ENCODE measurements at regions not wholly inside any gene's neighbourhood (a gene's known extent, or its start where the extent isn't known, plus 50 kb on each side); places are given as distances from the start of the nearest gene placed in this dataset.

DNA sequence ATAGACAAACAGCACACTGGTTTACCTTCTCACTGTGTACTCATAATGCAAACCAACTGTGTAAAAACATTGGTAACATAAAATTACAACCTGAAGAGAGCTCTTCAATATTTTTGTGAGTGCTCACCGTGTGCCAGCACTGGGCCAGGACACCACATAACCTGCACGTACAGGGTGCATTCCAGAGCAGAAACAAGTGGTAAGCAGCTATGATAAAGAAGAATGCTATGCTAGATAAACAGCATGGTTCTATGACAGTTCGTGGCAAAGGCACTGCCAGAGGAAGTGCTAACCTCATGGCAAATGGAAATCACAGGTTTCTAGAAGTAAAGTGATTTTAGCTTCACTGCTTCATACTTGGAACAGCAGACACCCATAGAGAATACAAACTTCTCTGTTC lies 343.5 kb downstream of the MTX2 start:
- peak; percentile 3 for DNase-seq (ENCODE audit: low read depth)

DNA sequence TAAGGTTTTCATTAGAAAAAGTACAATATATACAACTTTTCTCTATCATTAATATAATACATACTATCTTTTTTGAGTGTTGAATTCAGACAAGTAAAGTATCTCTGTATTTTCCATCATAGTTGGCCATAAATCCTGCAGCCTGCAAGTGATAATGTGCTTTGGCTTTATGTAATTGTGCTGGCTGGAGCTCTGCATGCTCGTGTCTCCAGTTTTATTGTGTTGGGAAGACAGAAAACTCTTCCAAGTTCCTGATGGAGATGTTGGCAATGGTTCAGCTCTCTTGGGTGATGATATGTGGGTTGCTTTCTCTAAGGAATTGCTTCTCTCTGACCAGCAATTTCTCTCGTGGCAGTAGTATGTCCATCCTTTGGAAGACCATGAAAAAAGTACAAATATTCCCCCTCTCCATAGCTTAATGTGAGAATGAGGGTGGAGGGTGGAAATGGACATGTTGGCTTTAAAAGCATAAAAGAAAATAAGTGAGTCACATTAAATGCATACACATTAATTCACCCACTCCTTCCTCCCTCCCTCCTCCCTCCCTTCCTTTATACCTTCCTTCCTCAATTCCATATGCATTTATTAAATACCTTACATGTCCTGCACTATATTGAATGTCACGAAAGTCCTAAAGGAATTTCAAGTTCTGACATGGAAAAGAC lies 344.2 kb downstream of the MTX2 start:
- DNase-seq (ENCODE audit: low read depth) = no peak

GRCh38 chr2:176614049-176614448 lies 344.8 kb downstream of the MTX2 start:
- no peak for DNase-seq (ENCODE audit: low read depth)

GRCh38 chr2:176614930-176615329 lies 345.7 kb downstream of the MTX2 start:
- no peak for DNase-seq (ENCODE audit: low read depth)

GRCh38 chr2:176619504-176619903 lies 350.3 kb downstream of the MTX2 start:
- no peak for DNase-seq (ENCODE audit: low read depth)

DNA sequence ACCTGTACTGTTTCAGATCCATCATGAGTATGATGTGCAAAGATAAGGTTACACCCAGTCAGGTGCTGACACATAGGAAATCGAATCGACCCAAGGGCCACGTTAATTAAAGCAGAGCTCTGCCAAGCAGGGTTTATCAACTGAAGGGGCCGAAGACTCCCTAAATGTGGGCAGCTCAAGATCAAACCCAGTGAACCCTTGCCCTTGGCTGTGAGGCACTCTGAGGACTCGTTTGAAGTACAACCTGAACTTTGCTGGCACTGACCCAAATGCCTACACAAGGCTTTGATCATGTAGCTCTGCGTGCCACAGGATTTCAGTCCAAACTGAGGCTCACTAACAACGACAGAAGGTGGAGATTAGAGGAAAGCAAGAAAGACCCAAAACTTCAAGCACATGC lies 352.1 kb downstream of the MTX2 start:
- no peak for DNase-seq (ENCODE audit: low read depth)

DNA sequence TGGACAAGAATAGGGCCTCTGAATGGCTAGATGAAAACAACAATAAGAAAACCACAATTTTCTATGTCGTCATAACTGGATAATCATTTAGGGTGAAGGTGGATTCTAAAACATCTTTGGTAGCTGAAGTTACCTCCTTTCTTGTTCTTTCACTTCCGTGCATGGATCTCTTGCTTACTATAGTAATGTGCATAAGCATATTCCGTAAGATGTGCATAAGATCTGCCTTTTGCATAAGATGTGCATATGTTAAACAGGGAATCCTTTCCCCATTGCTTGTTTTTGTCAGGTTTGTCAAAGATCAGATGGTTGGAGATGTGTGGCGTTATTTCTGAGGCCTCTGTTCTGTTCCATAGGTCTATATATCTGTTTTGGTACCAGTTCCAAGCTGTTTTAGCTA lies 353.6 kb downstream of the MTX2 start:
- no peak for DNase-seq (ENCODE audit: low read depth)

DNA sequence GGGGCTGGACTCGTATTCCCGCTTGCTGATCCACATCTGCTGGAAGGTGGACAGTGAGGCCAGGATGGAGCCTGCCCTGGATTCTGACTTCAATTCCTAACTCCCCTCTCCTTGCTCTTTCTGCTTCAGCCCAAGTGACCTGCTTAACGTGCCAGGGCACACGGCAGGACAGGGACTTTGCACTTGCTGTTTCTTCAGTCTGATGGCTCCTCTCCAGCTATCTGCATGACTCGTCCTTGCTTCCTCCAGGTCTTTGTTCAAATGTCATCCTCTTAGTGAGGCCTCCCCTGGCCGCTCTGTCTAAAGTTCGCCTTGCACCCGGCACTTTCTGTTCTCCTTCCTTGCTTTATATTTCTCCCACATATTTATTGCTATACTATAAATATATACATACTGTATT lies 357.6 kb downstream of the MTX2 start:
- no peak for DNase-seq (ENCODE audit: low read depth)

DNA sequence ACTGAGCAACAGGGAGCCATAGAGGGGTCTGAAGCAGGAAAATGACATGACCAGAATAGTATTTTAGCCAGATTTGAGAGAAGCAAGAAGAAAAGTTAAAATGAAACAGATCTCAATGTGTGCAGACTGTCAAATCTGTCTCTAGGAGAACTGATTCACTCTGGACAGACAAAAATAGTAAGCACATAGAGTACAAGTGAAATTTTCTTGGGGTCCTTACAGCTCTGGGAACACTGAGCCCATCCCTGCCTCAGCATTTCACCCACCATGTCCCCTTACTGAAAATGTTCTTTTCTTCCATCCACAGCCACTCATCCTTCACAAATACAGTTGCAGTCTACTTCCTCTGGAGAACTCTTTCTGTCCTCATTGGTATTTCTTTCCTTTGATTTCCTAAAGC lies 359.2 kb downstream of the MTX2 start:
- no peak for DNase-seq (ENCODE audit: low read depth)

- DNase-seq (ENCODE audit: low read depth) = no peak
Measured at GRCh38 chr2:176633754-176634153, 364.5 kb downstream of the MTX2 start.

DNA sequence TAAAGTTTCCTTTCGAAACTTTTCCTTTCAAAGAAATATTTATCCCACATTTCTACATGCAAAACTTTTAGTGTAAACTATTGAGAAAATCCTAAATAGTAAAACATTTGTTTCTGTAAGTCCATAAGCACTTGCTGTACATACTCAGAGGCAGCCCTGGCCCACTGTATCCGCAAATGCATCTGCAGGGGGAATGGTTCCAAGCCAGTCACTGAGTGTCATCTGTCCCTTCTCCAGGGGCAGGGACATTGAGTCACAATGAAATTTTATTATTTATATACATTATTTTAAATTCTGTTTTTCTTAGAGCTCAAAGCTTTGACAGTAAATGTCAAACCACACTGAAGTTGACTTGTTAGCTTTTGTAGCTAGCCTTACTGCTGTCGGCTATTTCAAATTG lies 367.2 kb downstream of the MTX2 start:
- no peak for DNase-seq (ENCODE audit: low read depth)

GRCh38 chr2:176637142-176637485 lies 367.9 kb downstream of the MTX2 start:
- DNase-seq (ENCODE audit: low read depth) = no peak

DNA sequence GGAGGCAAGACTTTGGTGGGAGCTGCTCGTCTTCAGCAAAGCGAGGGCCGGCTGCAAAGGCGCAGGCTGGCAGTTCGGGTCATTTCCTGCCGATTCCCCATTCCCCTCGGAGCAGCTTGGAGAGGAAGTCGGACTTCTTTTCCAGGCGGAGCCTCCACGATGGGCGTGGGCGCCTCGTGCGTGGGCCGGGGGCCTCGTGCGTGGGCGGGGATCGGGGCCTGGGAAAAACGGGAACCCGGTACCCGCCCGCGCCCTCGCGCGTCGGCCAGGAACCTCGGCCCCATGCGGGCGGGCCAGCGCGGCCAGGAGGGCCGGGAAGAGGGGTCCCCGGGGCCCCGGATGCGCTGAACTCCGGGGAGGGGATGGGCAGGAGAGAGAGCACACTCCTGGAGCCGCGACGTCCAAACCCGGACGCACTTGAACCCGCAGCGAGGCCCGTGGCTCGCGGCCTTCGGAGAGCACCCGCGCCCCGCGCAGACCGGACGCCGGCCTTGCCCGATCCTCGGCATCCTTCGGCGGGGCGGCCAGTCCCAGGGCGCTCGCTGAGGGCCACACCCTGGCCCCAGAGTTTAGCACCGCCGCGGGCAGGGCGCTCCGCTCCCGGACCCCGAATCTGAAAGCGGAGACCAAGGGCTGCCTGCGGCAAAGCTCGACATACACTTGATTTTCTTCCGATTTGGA lies 368.4 kb downstream of the MTX2 start:
- DNase-seq (ENCODE audit: low read depth) = peak; percentile 7

- peak; percentile 54 for DNase-seq (ENCODE audit: low read depth)
Measured at GRCh38 chr2:176638167-176639015, 369.1 kb downstream of the MTX2 start.

- DNase-seq (ENCODE audit: low read depth) = no peak
Measured at GRCh38 chr2:176639016-176639343, 369.7 kb downstream of the MTX2 start.

- no peak for DNase-seq (ENCODE audit: low read depth)
Measured at GRCh38 chr2:176639671-176640070, 370.4 kb downstream of the MTX2 start.

DNA sequence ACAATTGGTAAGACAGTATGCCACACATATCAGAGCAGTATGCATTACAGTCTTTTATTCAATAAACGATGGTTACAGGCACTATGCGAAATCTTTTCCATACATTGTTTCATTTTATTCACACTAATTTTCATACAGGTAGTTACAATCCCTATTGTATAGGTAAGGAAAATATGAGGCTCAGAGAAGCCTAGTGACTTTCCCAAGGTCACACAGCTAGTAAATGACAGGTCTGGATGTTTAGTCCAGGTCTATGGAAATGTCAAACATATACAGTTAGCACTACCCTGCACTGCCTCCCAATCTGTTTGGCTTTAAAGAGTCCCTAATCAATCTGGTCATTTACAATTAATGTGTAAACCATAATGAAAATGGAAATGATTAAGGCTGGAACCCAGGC lies 372.2 kb downstream of the MTX2 start:
- DNase-seq (ENCODE audit: low read depth) = no peak

- DNase-seq (ENCODE audit: low read depth) = peak; percentile 70
Measured at GRCh38 chr2:176642074-176642473, 372.8 kb downstream of the MTX2 start.

DNA sequence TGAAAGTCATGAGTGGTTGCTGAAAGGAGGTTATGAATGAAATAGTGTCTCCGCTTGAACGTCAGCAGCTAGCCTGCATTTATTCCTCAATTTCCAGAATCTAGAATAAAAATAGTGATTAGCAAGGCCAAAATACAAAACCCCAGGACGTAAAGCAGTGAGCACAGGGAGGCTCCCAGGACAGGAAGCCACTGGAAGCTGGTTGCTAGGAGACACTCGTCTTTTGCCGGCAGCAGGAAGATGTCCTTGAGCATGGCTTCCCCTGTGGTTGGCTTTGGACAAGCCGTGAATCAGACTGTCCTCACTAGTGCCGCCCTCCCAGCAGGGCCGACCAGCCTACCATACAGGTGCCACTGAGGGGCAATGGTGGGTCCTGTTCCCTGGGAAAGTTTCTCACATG lies 374.4 kb downstream of the MTX2 start:
- DNase-seq (ENCODE audit: low read depth) = peak; percentile 49

DNA sequence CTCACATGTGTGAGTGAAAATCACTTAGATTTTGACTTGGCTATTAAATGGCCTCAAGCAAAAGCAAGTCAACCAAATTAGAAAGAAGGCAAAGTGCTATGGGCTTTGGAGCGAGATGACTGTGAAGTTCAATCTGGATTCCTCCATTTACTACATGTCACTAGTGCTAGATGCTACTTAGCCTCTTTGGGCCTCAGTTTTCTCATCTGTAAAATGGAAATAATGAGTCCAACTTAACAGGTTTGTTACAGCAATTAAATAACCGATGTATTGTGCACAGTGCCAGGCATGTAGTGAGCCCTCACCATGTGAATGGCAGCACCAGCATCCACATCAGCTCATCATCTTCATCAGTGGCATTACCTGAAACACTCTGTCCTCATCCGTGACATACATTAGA lies 376.3 kb downstream of the MTX2 start:
- DNase-seq (ENCODE audit: low read depth) = no peak

GRCh38 chr2:176646033-176646615 lies 376.9 kb downstream of the MTX2 start:
- DNase-seq (ENCODE audit: low read depth) = no peak

GRCh38 chr2:176647325-176648165 lies 378.3 kb downstream of the MTX2 start:
- no peak for DNase-seq (ENCODE audit: low read depth)

Data from iris pigment epithelial cell (primary cell).